K562 (cell line): ENCODE measurements at regions not wholly inside any gene's neighbourhood (a gene's known extent, or its start where the extent isn't known, plus 50 kb on each side); places are given as distances from the start of the nearest gene placed in this dataset.
A peak's percentile ranks its signal among the peaks of the same experiment; 100 is the strongest.

Experiments
- ATF3 ChIP-seq, 2 experiments: fragments of 450-650 bp in 1 of 2; sonication (generic) in 1 of 2; formaldehyde crosslinking in 1 of 2; IDR thresholded peaks in 1 of 2; conservative IDR thresholded peaks in 1 of 2; 2 replicates each; pipeline versions ENCODE4 v1.6.1 to v1.8.1; 2016 to 2023; ENCODE audit warnings: mild to moderate bottlenecking in 2 of 2, moderate library complexity in 2 of 2, inconsistent platforms in 1 of 2, missing genetic modification reagents in 1 of 2
- CC2D1A ChIP-seq: fragments of 450-650 bp; IDR thresholded peaks from 2 replicates; pipeline ENCODE4 v1.6.1; 2017; ENCODE audit warnings: mild to moderate bottlenecking
- FOXM1 ChIP-seq, 2 experiments: fragments of 450-650 bp in 1 of 2; sonication (generic) in 1 of 2; formaldehyde crosslinking in 1 of 2; IDR thresholded peaks; 2 replicates each; pipeline versions ENCODE4 v1.6.1 to v1.9.0; 2017 to 2022; ENCODE audit warnings: low read depth in 2 of 2, mild to moderate bottlenecking in 2 of 2, missing genetic modification reagents in 1 of 2, moderate library complexity in 1 of 2
- MTF1 ChIP-seq: fragments of 250-450 bp; sonication (Bioruptor Pico); IDR thresholded peaks from 2 replicates; pipeline ENCODE4 v1.9.0; 2021; ENCODE audit warnings: moderate library complexity, mild to moderate bottlenecking, inconsistent platforms, borderline replicate concordance
- SMARCB1 ChIP-seq: IDR thresholded peaks from 2 replicates; pipeline ENCODE4 v1.6.1; 2011; ENCODE audit warnings: improper control_type of control experiment, low read depth; ENCODE audit not compliant: insufficient read length
- STAT6 ChIP-seq: sonication (generic); formaldehyde crosslinking; IDR thresholded peaks from 2 replicates; pipeline ENCODE4 v1.8.1; 2023; ENCODE audit warnings: mild to moderate bottlenecking, missing genetic modification reagents
- YY1 ChIP-seq, 3 experiments: IDR thresholded peaks; 2 replicates each; pipeline ENCODE4 v1.6.1; 2011; ENCODE audit warnings: low read length in 2 of 3, mild to moderate bottlenecking in 2 of 3, moderate library complexity in 2 of 3, borderline replicate concordance in 1 of 3, control low read depth in 1 of 3, low read depth in 1 of 3; ENCODE audit not compliant: insufficient read depth in 3 of 3, insufficient replicate concordance in 2 of 3, control insufficient read depth in 1 of 3, insufficient read length in 1 of 3; ENCODE audit errors: extremely low read depth in 1 of 3
- ZC3H11A ChIP-seq: IDR thresholded peaks from 2 replicates; pipeline ENCODE4 v1.6.1; 2012; ENCODE audit warnings: low read depth, low read length, improper control_type of control experiment
- ZNF121 ChIP-seq: sonication (generic); formaldehyde crosslinking; conservative IDR thresholded peaks from 2 replicates; pipeline ENCODE4 v1.8.0; 2022; ENCODE audit warnings: missing genetic modification reagents
- ZNF318 ChIP-seq, 2 experiments: fragments of 450-650 bp; IDR thresholded peaks; 2 replicates each; pipeline ENCODE4 v1.6.1; 2016; ENCODE audit warnings: mild to moderate bottlenecking in 2 of 2, borderline replicate concordance in 1 of 2, low read depth in 1 of 2, moderate library complexity in 1 of 2
- ZNF431 ChIP-seq: sonication (generic); formaldehyde crosslinking; IDR thresholded peaks from 2 replicates; pipeline ENCODE4 v1.8.0; 2022; ENCODE audit warnings: mild to moderate bottlenecking, missing genetic modification reagents
- ZNF77 ChIP-seq: fragments of 250-450 bp; sonication (Bioruptor Pico); IDR thresholded peaks from 2 replicates; pipeline ENCODE4 v1.5.0; 2020

- TF ChIP-seq ZNF431 (peak; percentile 97), ZC3H11A (peak; percentile 24; the same call in 1 of the 2 replicates), FOXM1 (IDR thresholded peaks at IDR 0.05; ENCODE audit: low read depth) (peak; percentile 100), FOXM1 (CRISPR knock-in tag; IDR thresholded peaks at IDR 0.05; ENCODE audit: low read depth) (peak; percentile 95), YY1 (IDR thresholded peaks at IDR 0.05; ENCODE audit: borderline replicate concordance in 1 of 3, control insufficient read depth in 1 of 3, extremely low read depth in 1 of 3, insufficient read depth in 3 of 3, insufficient read length in 1 of 3, insufficient replicate concordance in 2 of 3, low read depth in 1 of 3, low read length in 2 of 3) (peak in 2 of 3 experiments; percentile 61 to 85), ZNF318 (IDR thresholded peaks at IDR 0.05; ENCODE audit: borderline replicate concordance in 1 of 2, low read depth in 1 of 2) (peak in 1 of 2 experiments; percentile 47; a peak in 1 of 4 replicates), ZNF77 (CRISPR knock-in tag) (0 out of 2 replicates have a peak, but pooled peaks have one; percentile 31), STAT6 (CRISPR knock-in tag) (peak; percentile 95; the same call in 1 of the 2 replicates), SMARCB1 (no peak), CC2D1A (peak; percentile 98), MTF1 (CRISPR knock-in tag) (no peak), ZNF121 (CRISPR knock-in tag) (peak; percentile 48; the same call in 1 of the 2 replicates), ATF3 (IDR thresholded peaks at IDR 0.05) (peak; percentile 17; the same call in 1 of the 2 replicates), ATF3 (CRISPR knock-in tag; conservative IDR thresholded peaks at IDR 0.05) (peak; percentile 71; the same call in 1 of the 2 replicates)
These were observed 90.5 kb downstream of the GPX5 start (continued) for GRCh38 chr6:28615955-28616747.
